RWPE1 (cell line): ENCODE measurements at regions not wholly inside any gene's neighbourhood (a gene's known extent, or its start where the extent isn't known, plus 50 kb on each side); places are given as distances from the start of the nearest gene placed in this dataset.
"Not testable (repeated sequence)": the region's sequence is repeated elsewhere in the genome, so short reads cannot be mapped to it uniquely, and the experiment has no call there.

Experiments
- CTCF ChIA-PET: fragments of 350-600 bp; sonication (Branson Sonifier 250); formaldehyde crosslinking; extraction: SDS; loops from one replicate; lab custom pipeline; 2021; lab: Yijun Ruan, JAX
- POLR2A ChIA-PET: fragments of 400-600 bp; formaldehyde crosslinking; extraction: SDS; loops from one replicate; lab custom pipeline; 2020; ENCODE audit warnings: antibody characterized with exemption; ENCODE audit not compliant: low non-redundant PET; lab: Yijun Ruan, JAX
- DNase-seq: peaks from one replicate; pipeline ENCODE4 v3.0.0; 2012; ENCODE audit warnings: low spot score
- H3K27ac ChIP-seq: fragments of 450-650 bp; 2 replicates; pipeline ENCODE4 v1.5.1; 2017
- TF ChIP-seq, protein P1 (sequence below): fragments of 450-650 bp; conservative IDR thresholded peaks from 2 replicates; pipeline ENCODE4 v1.5.1; 2017; ENCODE audit warnings: low read depth, mild to moderate bottlenecking

DNA sequence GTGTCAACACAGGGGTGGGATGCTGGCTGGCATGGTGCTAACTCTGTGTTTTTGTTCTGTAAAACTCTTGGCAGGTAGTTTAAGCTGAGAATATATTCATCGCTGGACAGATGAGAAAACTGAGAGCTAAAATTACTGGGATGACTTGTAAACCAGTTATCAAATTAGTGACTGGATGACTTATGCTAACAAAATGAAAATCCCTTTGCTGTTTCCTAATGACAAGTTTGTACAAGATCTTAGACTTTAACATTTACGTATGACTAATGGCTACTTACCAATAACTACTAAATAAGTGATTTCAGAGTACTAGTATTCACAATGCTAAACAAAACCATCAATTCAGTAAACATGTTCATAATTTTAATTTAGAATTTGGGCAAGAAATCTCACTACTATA is 854.8 kb upstream of the ARRDC3 start:
- CTCF ChIA-PET, result no interaction called here
- POLR2A ChIA-PET, result no interaction called here
- DNase-seq, result peak; percentile 5
- H3K27ac ChIP-seq, result no peak overlapping the region
- TF ChIP-seq, protein P1, sequence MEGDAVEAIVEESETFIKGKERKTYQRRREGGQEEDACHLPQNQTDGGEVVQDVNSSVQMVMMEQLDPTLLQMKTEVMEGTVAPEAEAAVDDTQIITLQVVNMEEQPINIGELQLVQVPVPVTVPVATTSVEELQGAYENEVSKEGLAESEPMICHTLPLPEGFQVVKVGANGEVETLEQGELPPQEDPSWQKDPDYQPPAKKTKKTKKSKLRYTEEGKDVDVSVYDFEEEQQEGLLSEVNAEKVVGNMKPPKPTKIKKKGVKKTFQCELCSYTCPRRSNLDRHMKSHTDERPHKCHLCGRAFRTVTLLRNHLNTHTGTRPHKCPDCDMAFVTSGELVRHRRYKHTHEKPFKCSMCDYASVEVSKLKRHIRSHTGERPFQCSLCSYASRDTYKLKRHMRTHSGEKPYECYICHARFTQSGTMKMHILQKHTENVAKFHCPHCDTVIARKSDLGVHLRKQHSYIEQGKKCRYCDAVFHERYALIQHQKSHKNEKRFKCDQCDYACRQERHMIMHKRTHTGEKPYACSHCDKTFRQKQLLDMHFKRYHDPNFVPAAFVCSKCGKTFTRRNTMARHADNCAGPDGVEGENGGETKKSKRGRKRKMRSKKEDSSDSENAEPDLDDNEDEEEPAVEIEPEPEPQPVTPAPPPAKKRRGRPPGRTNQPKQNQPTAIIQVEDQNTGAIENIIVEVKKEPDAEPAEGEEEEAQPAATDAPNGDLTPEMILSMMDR, result no peak

DNA sequence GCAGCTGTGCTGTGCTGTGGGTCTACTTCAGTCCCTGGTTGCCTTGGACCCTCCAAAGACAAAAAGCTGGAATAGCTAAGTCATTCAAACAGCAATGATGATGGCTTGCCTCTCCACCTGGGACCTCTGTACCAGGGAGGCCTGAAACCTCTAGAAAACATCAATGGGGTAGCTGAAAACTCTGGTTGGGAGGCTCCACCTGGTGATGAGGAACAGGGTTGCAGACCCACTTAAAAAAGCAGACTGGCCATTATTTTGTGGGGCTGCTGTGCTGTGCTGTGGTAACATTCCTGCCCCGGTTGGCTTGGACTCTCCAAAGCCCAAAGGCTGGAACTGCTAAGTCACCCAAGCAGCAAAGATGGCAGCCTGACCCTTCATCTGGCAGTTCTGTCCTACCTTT is 839.3 kb upstream of the ARRDC3 start:
- H3K27ac ChIP-seq, result no peak overlapping the region
- DNase-seq, result no peak
- TF ChIP-seq, protein P1, result no peak
- ChIA-PET CTCF (interaction anchor here (0.6 to 0.9 kb wide), 3 partner anchors 276 to 807 kb away, joined by 3 to 5 read pairs (median 4); no protein-coding TSS in a partner anchor), POLR2A (no interaction called here)

DNA sequence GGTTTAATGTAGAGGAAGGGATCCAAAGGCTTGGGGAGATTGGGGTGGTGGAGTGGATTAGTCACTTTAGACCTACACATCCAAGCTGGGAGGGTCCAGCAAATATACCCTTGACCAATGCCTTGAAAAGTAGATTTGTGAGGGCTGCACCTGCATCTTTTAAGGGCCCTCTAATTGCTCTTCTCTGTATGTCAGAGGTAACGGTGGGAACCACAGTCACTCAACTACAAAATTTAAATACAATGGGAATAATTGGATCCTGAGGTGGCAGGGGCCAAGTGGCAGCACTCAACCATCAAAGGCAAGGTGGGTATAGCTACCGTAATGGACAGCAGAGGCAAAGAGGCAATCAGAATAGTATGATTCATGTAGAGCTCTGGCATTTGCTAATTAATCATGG is 833.7 kb upstream of the ARRDC3 start:
- CTCF ChIA-PET, DNase-seq: not testable (repeated sequence)

DNA sequence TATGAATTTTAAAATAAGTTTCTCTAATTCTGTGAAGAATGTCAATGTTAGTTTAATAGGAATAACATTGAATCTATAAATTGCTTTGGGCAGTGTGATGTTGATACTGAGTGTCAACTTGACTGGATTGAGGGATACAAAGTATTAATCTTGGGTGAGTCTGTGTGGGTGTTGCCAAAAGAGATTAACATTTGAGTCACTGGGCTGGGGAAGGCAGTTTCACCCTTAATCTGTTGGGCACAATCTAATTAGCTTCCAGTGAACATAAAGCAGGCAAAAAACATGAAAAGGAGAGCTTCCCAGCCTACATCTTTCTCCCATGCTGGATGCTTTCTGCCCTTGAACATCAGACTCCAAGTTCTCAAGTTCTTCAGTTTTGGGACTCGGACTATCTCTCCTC is 832.0 kb upstream of the ARRDC3 start:
- CTCF ChIA-PET, result no interaction called here
- H3K27ac ChIP-seq, result no peak overlapping the region
- POLR2A ChIA-PET, result no interaction called here

More for the DNA sequence above, 833.7 kb upstream of the ARRDC3 start:
- POLR2A ChIA-PET, H3K27ac ChIP-seq: not testable (repeated sequence)

GRCh38 chr5:92208265-92208664 is 825.1 kb upstream of the ARRDC3 start:
- CTCF ChIA-PET, result no interaction called here
- POLR2A ChIA-PET, result no interaction called here

More for the DNA sequence above, 832.0 kb upstream of the ARRDC3 start:
- no peak for DNase-seq
- TF ChIP-seq, protein P1, result no peak

DNA sequence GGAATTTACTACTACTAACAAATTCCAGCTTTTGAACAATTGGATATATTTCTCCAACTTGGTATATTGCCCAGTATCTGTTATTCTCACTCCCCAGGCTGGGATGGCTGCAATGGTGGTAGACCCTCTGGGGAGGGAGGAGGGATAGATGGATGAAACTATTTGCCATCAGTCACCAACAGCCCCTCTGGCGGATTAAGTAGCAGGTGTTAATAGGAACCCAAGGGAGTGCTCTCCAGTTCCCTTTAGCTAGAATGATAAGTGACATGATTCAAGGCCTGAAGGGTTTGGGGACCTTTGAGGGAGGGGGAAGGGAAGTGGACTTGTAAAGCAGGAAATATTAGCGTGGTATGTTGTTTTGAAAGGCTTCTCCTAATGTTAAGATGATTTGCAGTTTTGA is 824.0 kb upstream of the ARRDC3 start:
- TF ChIP-seq, protein P1, result no peak
- H3K27ac ChIP-seq, result no peak overlapping the region
- DNase-seq, result no peak
- POLR2A ChIA-PET, result no interaction called here
- CTCF ChIA-PET, result interaction anchor here (0.5 to 0.7 kb wide), 2 partner anchors 189 to 727 kb away, joined by 3 to 4 read pairs; no protein-coding TSS in a partner anchor

More at GRCh38 chr5:92208265-92208664, 825.1 kb upstream of the ARRDC3 start:
- no peak for DNase-seq
- TF ChIP-seq, protein P1, result no peak
- H3K27ac ChIP-seq, result no peak overlapping the region

DNA sequence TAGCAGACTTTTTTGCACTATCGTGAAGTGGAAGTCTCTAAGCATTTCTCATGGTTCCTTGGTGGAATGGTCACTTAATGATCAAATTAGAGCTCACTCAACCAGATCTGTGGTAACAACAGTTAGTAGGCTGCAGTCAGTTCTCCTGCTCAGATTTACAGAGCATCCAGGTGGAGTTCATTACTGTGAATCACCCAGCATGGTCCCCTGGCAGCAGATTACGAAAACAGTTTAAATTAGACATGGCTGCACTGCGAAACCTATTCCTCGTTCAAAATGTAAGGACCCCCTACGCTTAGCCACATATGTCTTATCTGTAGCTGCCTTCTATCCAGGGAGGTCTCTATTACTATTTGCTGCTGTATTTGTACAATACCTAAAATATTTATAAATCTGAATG is 823.6 kb upstream of the ARRDC3 start:
- TF ChIP-seq, protein P1, result no peak
- ChIA-PET CTCF (interaction anchor here (0.5 to 0.7 kb wide), 2 partner anchors 189 to 727 kb away, joined by 3 to 4 read pairs; no protein-coding TSS in a partner anchor), POLR2A (no interaction called here)
- H3K27ac ChIP-seq, result no peak overlapping the region
- DNase-seq, result no peak

DNA sequence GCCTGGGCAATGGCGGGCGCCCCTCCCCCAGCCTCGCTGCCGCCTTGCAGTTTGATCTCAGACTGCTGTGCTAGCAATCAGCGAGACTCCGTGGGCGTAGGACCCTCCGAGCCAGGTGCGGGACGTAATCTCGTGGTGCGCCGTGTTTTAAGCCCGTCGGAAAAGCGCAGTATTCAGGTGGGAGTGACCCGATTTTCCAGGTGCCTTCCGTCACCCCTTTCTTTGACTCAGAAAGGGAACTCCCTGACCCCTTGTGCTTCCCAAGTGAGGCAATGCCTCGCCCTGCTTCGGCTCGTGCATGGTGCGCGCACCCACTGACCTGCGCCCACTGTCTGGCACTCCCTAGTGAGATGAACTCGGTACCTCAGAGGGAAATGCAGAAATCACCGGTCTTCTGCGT is 815.9 kb upstream of the ARRDC3 start:
- H3K27ac ChIP-seq, DNase-seq, CTCF ChIA-PET, POLR2A ChIA-PET: not testable (repeated sequence)
